ENCODE measurements at regions not wholly inside any gene's neighbourhood (a gene's known extent, or its start where the extent isn't known, plus 50 kb on each side); places are given as distances from the start of the nearest gene placed in this dataset.
A peak's percentile ranks its signal among the peaks of the same experiment; 100 is the strongest.
"Not testable (repeated sequence)": the region's sequence is repeated elsewhere in the genome, so short reads cannot be mapped to it uniquely, and the experiment has no call there.

DNA sequence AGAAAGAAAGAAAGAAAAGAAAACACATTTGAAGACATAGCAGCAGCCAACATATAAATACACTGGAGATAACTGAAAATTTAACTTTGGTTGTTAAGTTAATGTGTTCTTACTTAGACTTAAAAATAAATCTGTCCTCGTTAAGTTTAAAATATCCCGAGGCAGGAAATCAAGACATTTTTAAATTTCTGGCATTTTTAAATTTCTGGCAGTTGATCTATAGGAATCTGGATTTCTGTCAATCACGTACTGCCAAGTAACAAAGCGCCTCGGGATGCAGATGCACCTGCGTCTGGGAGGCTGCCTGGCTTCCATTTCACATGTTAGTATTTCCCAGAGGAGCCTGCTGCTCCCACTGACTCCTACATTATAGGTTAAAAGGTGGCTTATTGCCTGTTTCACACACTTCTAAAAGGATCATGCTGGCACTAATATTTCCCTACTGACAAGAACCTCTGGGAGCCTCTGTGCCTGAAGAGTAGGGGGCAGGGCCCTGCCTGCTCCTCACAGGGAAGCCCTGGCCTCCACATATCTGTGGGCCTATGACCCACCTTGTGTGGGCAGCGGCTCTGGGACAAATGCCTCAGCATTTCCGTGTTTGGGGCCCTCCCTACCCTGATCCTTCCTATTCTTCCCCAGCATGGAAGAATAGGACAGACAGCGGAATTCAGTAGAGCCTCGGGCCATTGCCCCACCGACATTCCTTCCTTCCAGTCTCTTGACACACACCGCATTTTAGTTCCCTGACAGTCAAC, 62.8 kb upstream of the ATP12A start:
- over 99% methylated on average over 12 of the region's 12 CpGs for WGBS (ENCODE audit: insufficient coverage)
- Histone ChIP-seq H3K4me3 (ENCODE audit: control insufficient read depth in 1 of 7, extremely low read depth in 1 of 7, insufficient read depth in 4 of 7, low read depth in 2 of 7, low read length in 6 of 7) (no peak overlapping the region), H3K36me3 (ENCODE audit: control insufficient read depth in 4 of 4, insufficient read depth in 4 of 4, low read length in 3 of 4) (no peaks in the 10 kb centered on the region), H3K27ac (ENCODE audit: insufficient read depth in 1 of 2, low read depth in 1 of 2, low read length in 2 of 2, poor library complexity in 1 of 2, severe bottlenecking in 2 of 2) (no peak overlapping the region), H3K4me1 (ENCODE audit: control extremely low read depth in 1 of 4, control insufficient read depth in 4 of 4, insufficient read depth in 4 of 4, low read length in 3 of 4) (peaks cover 5 to 35% (median 16%) of the 10 kb centered on the region in 4 experiments), H3K27me3 (replicated peaks in 2 of 5; ENCODE audit: control insufficient read depth in 4 of 5, insufficient read depth in 5 of 5, low read length in 4 of 5) (no peaks in the 10 kb centered on the region), H3K9me3 (ENCODE audit: control extremely low read depth in 1 of 5, control insufficient read depth in 4 of 5, insufficient read depth in 2 of 5, low read depth in 1 of 5, low read length in 4 of 5) (no peaks in the 10 kb centered on the region)
- CTCF ChIA-PET: no interaction called here
- DNase-seq: no peak
- POLR2A ChIA-PET: no interaction called here

DNA sequence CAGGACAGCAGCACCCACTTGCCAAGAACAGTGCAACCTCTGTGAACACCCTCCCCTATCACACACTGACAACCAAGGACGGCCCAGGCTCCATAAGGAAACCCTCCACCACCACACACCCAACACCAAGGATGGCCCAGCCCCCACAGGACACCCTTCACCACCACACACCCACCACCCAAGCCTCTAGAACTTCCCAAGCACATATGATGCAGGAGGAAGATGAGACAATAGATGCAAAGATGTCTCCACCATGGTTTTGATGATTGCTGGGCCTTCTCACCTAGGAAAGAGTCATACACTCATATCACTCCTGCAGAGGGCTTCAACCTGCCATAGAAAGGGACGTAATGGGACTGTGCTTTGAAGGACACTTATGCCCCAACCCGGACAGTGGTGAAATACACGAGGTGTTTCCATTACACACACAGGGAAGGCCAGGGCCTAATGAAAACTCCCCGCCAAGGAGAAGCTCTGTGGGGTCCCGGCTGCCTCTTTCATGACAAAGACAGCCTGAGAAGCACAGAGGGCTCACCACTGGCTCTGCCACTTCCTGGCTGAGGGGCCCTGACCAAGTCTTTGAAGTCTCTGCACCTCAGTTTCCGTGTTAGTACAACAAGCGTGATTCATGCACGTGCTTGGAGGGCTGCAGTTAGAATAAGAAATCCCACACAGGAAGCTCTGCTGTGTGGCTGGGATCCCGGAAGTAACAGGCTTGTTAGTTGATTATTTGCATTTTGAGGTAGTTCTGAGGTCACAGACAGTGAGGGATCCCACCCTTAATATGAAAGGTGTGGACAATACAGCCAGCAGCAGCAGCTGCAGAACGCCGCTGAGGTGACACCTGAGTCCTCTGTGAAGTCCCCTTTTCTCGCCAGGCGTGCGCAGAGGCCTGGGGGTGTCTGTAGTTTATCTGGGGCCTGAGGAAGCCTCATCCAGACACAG, 61.9 kb upstream of the ATP12A start:
- POLR2A ChIA-PET: interaction anchor here (1.1 kb wide), 1 partner anchor 12 kb away, joined by 3 read pairs; no protein-coding TSS in a partner anchor
- peaks cover 5 to 35% (median 16%) of the 10 kb centered on the region in 4 experiments for H3K4me1 ChIP-seq (ENCODE audit: control extremely low read depth in 1 of 4, control insufficient read depth in 4 of 4, insufficient read depth in 4 of 4, low read length in 3 of 4)
- 58% methylated on average over 11 of the region's 15 CpGs for WGBS (ENCODE audit: insufficient coverage)
- no peak overlapping the region for H3K27ac ChIP-seq (ENCODE audit: insufficient read depth in 1 of 2, low read depth in 1 of 2, low read length in 2 of 2, poor library complexity in 1 of 2, severe bottlenecking in 2 of 2)
- no peak overlapping the region for H3K4me3 ChIP-seq (ENCODE audit: control insufficient read depth in 1 of 7, extremely low read depth in 1 of 7, insufficient read depth in 4 of 7, low read depth in 2 of 7, low read length in 6 of 7)
- H3K9me3 ChIP-seq (ENCODE audit: control extremely low read depth in 1 of 5, control insufficient read depth in 4 of 5, insufficient read depth in 2 of 5, low read depth in 1 of 5, low read length in 4 of 5): no peaks in the 10 kb centered on the region
- no peaks in the 10 kb centered on the region for H3K36me3 ChIP-seq (ENCODE audit: control insufficient read depth in 4 of 4, insufficient read depth in 4 of 4, low read length in 3 of 4)
- CTCF ChIA-PET: interaction anchor here (0.9 kb wide), 1 partner anchor 14 kb away, joined by 3 read pairs; no protein-coding TSS in a partner anchor
- H3K27me3 ChIP-seq (replicated peaks in 2 of 5; ENCODE audit: control insufficient read depth in 4 of 5, insufficient read depth in 5 of 5, low read length in 4 of 5): no peaks in the 10 kb centered on the region
- DNase-seq: peak; percentile 64 to 89 (median 85)

DNA sequence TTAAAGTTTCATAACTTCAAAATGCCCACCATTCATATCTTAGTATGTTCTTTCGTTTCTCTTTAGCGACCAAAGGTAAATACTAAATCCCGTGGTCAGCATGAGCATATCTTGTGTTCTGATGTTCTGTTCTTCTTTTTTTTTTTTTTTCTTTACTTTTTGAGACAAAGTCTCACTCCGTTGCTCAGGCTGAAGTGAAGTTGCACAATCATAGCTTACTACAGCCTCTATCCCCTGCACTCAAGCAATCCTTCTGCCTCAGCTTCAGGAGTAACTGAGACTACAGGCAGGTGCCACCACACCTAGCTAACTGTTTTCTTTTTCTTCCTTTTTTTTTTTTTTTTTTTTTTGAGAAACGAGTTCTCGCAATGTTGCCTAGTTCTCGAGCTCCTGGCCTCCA, 60.9 kb upstream of the ATP12A start:
- Histone ChIP-seq H3K9me3 (ENCODE audit: control extremely low read depth in 1 of 5, control insufficient read depth in 4 of 5, insufficient read depth in 2 of 5, low read depth in 1 of 5, low read length in 4 of 5) (no peaks in the 10 kb centered on the region), H3K27ac (ENCODE audit: insufficient read depth in 1 of 2, low read depth in 1 of 2, low read length in 2 of 2, poor library complexity in 1 of 2, severe bottlenecking in 2 of 2) (no peak overlapping the region), H3K27me3 (replicated peaks in 2 of 5; ENCODE audit: control insufficient read depth in 4 of 5, insufficient read depth in 5 of 5, low read length in 4 of 5) (no peaks in the 10 kb centered on the region), H3K36me3 (ENCODE audit: control insufficient read depth in 4 of 4, insufficient read depth in 4 of 4, low read length in 3 of 4) (no peaks in the 10 kb centered on the region), H3K4me1 (ENCODE audit: control extremely low read depth in 1 of 4, control insufficient read depth in 4 of 4, insufficient read depth in 4 of 4, low read length in 3 of 4) (peaks cover 5 to 35% (median 16%) of the 10 kb centered on the region in 4 experiments), H3K4me3 (ENCODE audit: control insufficient read depth in 1 of 7, extremely low read depth in 1 of 7, insufficient read depth in 4 of 7, low read depth in 2 of 7, low read length in 6 of 7) (no peak overlapping the region)
- peak in 1 of 3 donors; percentile 24 for DNase-seq
- ChIA-PET CTCF (no interaction called here), POLR2A (interaction anchor here (1.1 kb wide), 1 partner anchor 13 kb away, joined by 3 read pairs; no protein-coding TSS in a partner anchor)
- no CpG with 5 or more reads among the region's 7 CpGs for WGBS (ENCODE audit: insufficient coverage)

DNA sequence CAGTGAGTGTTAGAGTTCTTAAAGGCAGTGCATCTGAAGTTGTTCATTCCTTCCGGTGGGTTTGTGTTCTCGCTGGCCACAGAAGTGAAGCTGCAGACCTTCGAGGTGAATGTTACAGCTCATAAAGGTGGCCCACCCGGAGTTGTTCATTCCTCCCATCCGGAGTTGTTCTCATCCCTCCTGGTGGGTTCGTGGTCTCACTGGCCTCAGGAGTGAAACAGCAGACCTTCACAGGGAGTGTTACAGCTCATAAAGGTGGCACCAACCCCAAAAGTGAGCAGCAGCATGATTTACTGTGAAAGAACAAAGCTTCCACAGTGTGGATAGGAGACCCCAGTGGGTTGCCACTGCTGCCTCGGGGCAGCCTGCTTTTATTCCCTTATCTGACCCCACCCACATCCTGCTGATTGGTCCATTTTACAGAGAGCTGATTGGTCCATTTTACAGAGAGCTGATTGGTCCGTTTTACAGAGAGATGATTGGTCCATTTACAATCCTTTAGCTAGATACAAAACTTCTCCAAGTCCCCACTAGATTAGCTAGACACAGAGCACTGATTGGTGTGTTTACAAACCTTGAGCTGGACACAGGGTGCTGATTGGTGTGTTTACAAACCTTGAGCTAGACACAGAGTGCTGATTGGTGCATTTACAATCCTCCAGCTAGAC, 57.6 kb upstream of the ATP12A start:
- WGBS (ENCODE audit: insufficient coverage): 90% methylated on average over 8 of the region's 8 CpGs
- DNase-seq; POLR2A ChIA-PET; H3K36me3 ChIP-seq (ENCODE audit: control insufficient read depth in 4 of 4, insufficient read depth in 4 of 4, low read length in 3 of 4); H3K27me3 ChIP-seq (replicated peaks in 2 of 5; ENCODE audit: control insufficient read depth in 4 of 5, insufficient read depth in 5 of 5, low read length in 4 of 5); H3K27ac ChIP-seq (ENCODE audit: insufficient read depth in 1 of 2, low read depth in 1 of 2, low read length in 2 of 2, poor library complexity in 1 of 2, severe bottlenecking in 2 of 2); H3K9me3 ChIP-seq (ENCODE audit: control extremely low read depth in 1 of 5, control insufficient read depth in 4 of 5, insufficient read depth in 2 of 5, low read depth in 1 of 5, low read length in 4 of 5); H3K4me3 ChIP-seq (ENCODE audit: control insufficient read depth in 1 of 7, extremely low read depth in 1 of 7, insufficient read depth in 4 of 7, low read depth in 2 of 7, low read length in 6 of 7): not testable (repeated sequence)
- CTCF ChIA-PET: interaction anchor here (1.0 to 4.4 kb wide), 6 partner anchors 9 to 50 kb away, joined by 3 to 26 read pairs (median 3); no protein-coding TSS in a partner anchor
- peaks cover 8 to 48% (median 24%) of the 10 kb centered on the region in 4 experiments for H3K4me1 ChIP-seq (ENCODE audit: control extremely low read depth in 1 of 4, control insufficient read depth in 4 of 4, insufficient read depth in 4 of 4, low read length in 3 of 4)

DNA sequence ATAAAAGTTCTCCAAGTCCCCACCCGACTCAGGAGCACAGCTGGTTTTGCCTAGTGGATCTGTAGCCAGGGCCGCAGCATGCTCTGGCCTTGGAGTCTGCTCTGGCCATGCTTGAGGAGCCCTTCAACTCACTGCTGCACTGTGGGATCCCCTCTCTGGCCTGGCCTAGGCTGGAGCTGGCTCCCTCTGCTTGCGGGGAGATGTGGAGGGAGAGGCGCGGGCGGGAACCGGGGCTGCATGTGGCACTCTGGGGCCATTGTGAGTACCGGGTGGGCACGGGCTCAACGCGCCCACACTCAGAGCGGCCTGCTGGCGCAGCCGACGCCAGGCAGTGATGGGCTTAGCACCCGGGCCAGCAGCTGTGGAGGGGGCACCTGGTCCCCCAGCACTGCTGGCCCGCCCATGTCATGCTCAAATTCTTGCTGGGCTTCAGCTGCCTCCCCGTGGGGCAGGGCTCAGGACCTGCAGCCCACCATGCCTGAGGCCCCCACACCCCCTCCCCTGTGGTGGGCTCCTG, 57.0 kb upstream of the ATP12A start:
- CTCF ChIA-PET: interaction anchor here (1.0 to 4.4 kb wide), 6 partner anchors 10 to 49 kb away, joined by 3 to 26 read pairs (median 3); no protein-coding TSS in a partner anchor
- Histone ChIP-seq H3K27me3 (replicated peaks in 2 of 5; ENCODE audit: control insufficient read depth in 4 of 5, insufficient read depth in 5 of 5, low read length in 4 of 5) (no peaks in the 10 kb centered on the region), H3K27ac (ENCODE audit: insufficient read depth in 1 of 2, low read depth in 1 of 2, low read length in 2 of 2, poor library complexity in 1 of 2, severe bottlenecking in 2 of 2) (no peak overlapping the region), H3K4me3 (ENCODE audit: control insufficient read depth in 1 of 7, extremely low read depth in 1 of 7, insufficient read depth in 4 of 7, low read depth in 2 of 7, low read length in 6 of 7) (no peak overlapping the region), H3K4me1 (ENCODE audit: control extremely low read depth in 1 of 4, control insufficient read depth in 4 of 4, insufficient read depth in 4 of 4, low read length in 3 of 4) (peaks cover 8 to 45% (median 18%) of the 10 kb centered on the region in 4 experiments), H3K9me3 (ENCODE audit: control extremely low read depth in 1 of 5, control insufficient read depth in 4 of 5, insufficient read depth in 2 of 5, low read depth in 1 of 5, low read length in 4 of 5) (no peaks in the 10 kb centered on the region), H3K36me3 (ENCODE audit: control insufficient read depth in 4 of 4, insufficient read depth in 4 of 4, low read length in 3 of 4) (no peaks in the 10 kb centered on the region)
- no peak for DNase-seq
- WGBS (ENCODE audit: insufficient coverage): 99% methylated on average over 18 of the region's 18 CpGs
- POLR2A ChIA-PET: no interaction called here

DNA sequence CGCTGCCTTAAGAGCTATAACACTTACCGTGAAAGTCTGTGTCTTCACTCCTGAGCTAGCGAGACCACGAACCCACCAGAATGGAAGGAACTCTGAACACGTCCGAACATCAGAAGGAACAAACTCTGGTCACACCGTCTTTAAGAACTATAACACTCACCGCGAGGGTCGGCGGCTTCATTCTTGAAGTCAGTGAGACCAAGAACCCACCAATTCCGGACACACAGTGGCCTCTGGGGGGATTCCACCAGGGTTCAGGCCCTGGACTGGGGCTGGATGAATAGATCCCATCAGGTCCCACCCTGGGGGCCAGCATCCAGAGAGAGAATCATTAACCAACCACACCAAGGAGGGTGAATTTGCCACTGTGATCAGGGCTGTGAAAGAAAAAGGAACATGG, 55.8 kb upstream of the ATP12A start:
- DNase-seq: no peak
- Histone ChIP-seq H3K9me3 (ENCODE audit: control extremely low read depth in 1 of 5, control insufficient read depth in 4 of 5, insufficient read depth in 2 of 5, low read depth in 1 of 5, low read length in 4 of 5) (no peaks in the 10 kb centered on the region), H3K4me1 (ENCODE audit: control extremely low read depth in 1 of 4, control insufficient read depth in 4 of 4, insufficient read depth in 4 of 4, low read length in 3 of 4) (peaks cover 3 to 33% (median 9%) of the 10 kb centered on the region in 4 experiments), H3K4me3 (ENCODE audit: control insufficient read depth in 1 of 7, extremely low read depth in 1 of 7, insufficient read depth in 4 of 7, low read depth in 2 of 7, low read length in 6 of 7) (no peak overlapping the region), H3K27me3 (replicated peaks in 2 of 5; ENCODE audit: control insufficient read depth in 4 of 5, insufficient read depth in 5 of 5, low read length in 4 of 5) (no peaks in the 10 kb centered on the region), H3K36me3 (ENCODE audit: control insufficient read depth in 4 of 4, insufficient read depth in 4 of 4, low read length in 3 of 4) (no peaks in the 10 kb centered on the region), H3K27ac (ENCODE audit: insufficient read depth in 1 of 2, low read depth in 1 of 2, low read length in 2 of 2, poor library complexity in 1 of 2, severe bottlenecking in 2 of 2) (no peak overlapping the region)
- over 99% methylated on average over 10 of the region's 12 CpGs for WGBS (ENCODE audit: insufficient coverage)
- ChIA-PET CTCF (interaction anchor here (0.8 to 4.4 kb wide), 4 partner anchors 12 to 49 kb away, joined by 3 to 26 read pairs (median 6); no protein-coding TSS in a partner anchor), POLR2A (no interaction called here)

All from common myeloid progenitor, CD34-positive (primary cell).